ENCODE measurements at regions not wholly inside any gene's neighbourhood (a gene's known extent, or its start where the extent isn't known, plus 50 kb on each side); places are given as distances from the start of the nearest gene placed in this dataset.

GRCh38 chr7:114363292-114363691 lies 51.3 kb upstream of the FOXP2 start:
- TF ChIP-seq EZH2 (IDR thresholded peaks at IDR 0.05; ENCODE audit: low read length, unreplicated experiment) (no peak), CTCF (conservative IDR thresholded peaks at IDR 0.05; ENCODE audit: low read depth, low read length) (no peak), EZH2phosphoT487 (IDR thresholded peaks at IDR 0.05; ENCODE audit: borderline replicate concordance, low read length) (no peak)
